Tibial nerve (tissue), 4 donors: ENCODE measurements at regions not wholly inside any gene's neighbourhood (a gene's known extent, or its start where the extent isn't known, plus 50 kb on each side); places are given as distances from the start of the nearest gene placed in this dataset.

Experiments
- DNase-seq, 2 donors: peaks; one replicate each; pipeline ENCODE4 v3.0.0-alpha.2; 2019; ENCODE audit warnings: low spot score in 2 of 2
- H3K27ac ChIP-seq, 4 donors: fragments of 200-600 bp; sonication (generic) in 3 of 4; one replicate each; pipeline ENCODE4 v1.5.1; 2017 to 2019; ENCODE audit warnings: mild to moderate bottlenecking in 1 of 4
- H3K27me3 ChIP-seq, 2 donors: fragments of 200-600 bp; sonication (generic) in 1 of 2; one replicate each; pipeline versions ENCODE4 v1.5.1 to v1.6.0; 2017 to 2019
- H3K36me3 ChIP-seq, 3 donors: fragments of 200-600 bp; sonication (generic); one replicate each; pipeline ENCODE4 v1.5.1; 2018 to 2019
- H3K4me1 ChIP-seq, 4 donors: fragments of 200-600 bp; sonication (generic) in 3 of 4; one replicate each; pipeline ENCODE4 v1.5.1; 2017 to 2019
- H3K4me3 ChIP-seq, 4 donors: fragments of 200-600 bp; sonication (generic) in 3 of 4; one replicate each; pipeline ENCODE4 v1.5.1; 2017 to 2019; ENCODE audit warnings: mild to moderate bottlenecking in 1 of 4, moderate library complexity in 1 of 4
- H3K9me3 ChIP-seq, 4 donors: fragments of 200-600 bp; sonication (generic) in 3 of 4; one replicate each; pipeline ENCODE4 v1.5.1; 2017 to 2019
- EP300 ChIP-seq, 2 donors: sonication (generic); formaldehyde crosslinking; IDR thresholded peaks; one replicate each; pipeline ENCODE4 v1.6.1; 2017; ENCODE audit warnings: antibody characterized with exemption in 2 of 2, mild to moderate bottlenecking in 1 of 2
- POLR2A ChIP-seq, 2 donors: fragments of 450-650 bp; IDR thresholded peaks; one replicate each; pipeline ENCODE4 v1.6.1; 2017; ENCODE audit warnings: antibody characterized with exemption in 2 of 2, mild to moderate bottlenecking in 2 of 2, moderate library complexity in 2 of 2
- WGBS, 2 donors: methylation state at CpG; one replicate each; pipeline ENCODE4 v1.1.5; 2018; 5-methylcytosine and 5-hydroxymethylcytosine counted together
- TF ChIP-seq, protein P1 (sequence below), 5 experiments: fragments of 200-600 bp in 3 of 5; fragments of 450-650 bp in 2 of 5; sonication (generic) in 3 of 5; IDR thresholded peaks; one replicate each; pipeline ENCODE4 v1.5.1; 2016 to 2019; ENCODE audit warnings: antibody characterized with exemption in 5 of 5, mild to moderate bottlenecking in 3 of 5, moderate library complexity in 2 of 5

DNA sequence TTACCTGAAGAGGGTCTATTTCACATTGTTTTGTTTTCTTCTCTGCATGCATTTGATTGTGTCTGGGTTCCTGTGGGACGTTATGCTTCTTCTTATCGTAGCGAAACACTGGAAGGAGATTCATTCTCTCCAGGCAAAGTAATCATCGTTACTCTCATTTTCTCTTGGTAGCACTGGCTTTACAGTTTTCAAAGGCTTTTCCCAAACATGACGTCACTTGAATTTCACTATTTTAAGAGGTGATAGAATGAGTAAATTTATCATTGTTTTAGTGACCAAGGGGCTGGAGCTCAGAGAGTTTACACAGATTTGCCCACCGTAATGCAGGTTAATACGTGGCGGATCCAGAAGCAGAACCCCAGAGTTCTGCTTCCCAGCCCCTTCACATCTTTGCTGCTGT is 391.4 kb downstream of the DCDC2C start:
- no peaks in the 10 kb centered on the region for H3K36me3 ChIP-seq
- H3K4me1 ChIP-seq = no peaks in the 10 kb centered on the region
- WGBS, 2 donors = 90 to 94% methylated on average over 8 of the region's 8 CpGs
- H3K27me3 ChIP-seq = no peaks in the 10 kb centered on the region
- H3K9me3 ChIP-seq = no peaks in the 10 kb centered on the region
- no peak for TF ChIP-seq POLR2A (IDR thresholded peaks at IDR 0.05)
- TF ChIP-seq, protein P1, sequence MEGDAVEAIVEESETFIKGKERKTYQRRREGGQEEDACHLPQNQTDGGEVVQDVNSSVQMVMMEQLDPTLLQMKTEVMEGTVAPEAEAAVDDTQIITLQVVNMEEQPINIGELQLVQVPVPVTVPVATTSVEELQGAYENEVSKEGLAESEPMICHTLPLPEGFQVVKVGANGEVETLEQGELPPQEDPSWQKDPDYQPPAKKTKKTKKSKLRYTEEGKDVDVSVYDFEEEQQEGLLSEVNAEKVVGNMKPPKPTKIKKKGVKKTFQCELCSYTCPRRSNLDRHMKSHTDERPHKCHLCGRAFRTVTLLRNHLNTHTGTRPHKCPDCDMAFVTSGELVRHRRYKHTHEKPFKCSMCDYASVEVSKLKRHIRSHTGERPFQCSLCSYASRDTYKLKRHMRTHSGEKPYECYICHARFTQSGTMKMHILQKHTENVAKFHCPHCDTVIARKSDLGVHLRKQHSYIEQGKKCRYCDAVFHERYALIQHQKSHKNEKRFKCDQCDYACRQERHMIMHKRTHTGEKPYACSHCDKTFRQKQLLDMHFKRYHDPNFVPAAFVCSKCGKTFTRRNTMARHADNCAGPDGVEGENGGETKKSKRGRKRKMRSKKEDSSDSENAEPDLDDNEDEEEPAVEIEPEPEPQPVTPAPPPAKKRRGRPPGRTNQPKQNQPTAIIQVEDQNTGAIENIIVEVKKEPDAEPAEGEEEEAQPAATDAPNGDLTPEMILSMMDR (IDR thresholded peaks at IDR 0.05) = no peak
- TF ChIP-seq EP300 (IDR thresholded peaks at IDR 0.05) = no peak
- H3K4me3 ChIP-seq = no peak overlapping the region
- DNase-seq = no peak
- H3K27ac ChIP-seq = no peak overlapping the region

DNA sequence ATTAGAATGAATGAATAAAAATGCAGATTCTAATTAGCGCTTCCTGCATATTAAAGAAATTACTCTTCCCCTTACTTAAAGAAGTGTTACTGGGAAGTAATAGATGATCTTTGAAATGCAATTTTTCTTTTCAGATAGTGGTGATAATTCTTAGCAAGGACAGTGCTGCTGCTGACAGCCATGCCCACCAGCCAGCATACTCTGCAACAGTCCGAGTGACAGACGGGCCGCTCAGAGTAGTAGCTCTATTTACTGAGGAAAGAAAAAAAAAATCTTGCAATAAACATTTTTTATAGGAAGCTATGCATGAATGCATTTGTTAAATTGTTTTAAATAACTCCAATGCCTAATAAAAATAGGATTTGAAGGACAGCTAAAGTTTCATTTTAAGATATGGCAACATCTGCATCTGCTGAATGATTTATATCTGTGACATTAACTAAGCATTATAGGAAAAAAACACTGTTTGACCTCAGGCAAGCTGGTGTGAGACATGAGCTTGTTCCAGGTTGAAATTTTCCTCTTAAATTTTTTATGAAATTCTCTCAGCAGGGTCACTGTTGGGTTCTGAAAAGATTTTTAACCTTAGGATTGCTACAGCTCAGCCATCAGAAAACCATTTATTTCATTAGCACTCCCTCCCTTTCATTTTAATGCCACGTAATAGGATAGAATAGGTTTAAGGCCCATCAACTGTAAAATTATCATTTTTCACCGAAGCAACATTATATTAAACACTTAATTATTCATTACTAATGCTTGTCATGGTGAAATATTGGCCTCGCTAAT is 393.8 kb downstream of the DCDC2C start:
- no peak for DNase-seq
- Histone ChIP-seq H3K36me3 (no peaks in the 10 kb centered on the region), H3K4me1 (no peaks in the 10 kb centered on the region), H3K27ac (no peak overlapping the region), H3K27me3 (no peaks in the 10 kb centered on the region), H3K9me3 (no peaks in the 10 kb centered on the region), H3K4me3 (no peak overlapping the region)
- whole genome bisulfite sequencing, 2 donors = 86 to 88% methylated on average over 7 of the region's 7 CpGs
- TF ChIP-seq POLR2A (IDR thresholded peaks at IDR 0.05) (no peak), EP300 (IDR thresholded peaks at IDR 0.05) (no peak)
- TF ChIP-seq, protein P1 (IDR thresholded peaks at IDR 0.05) = no peak

DNA sequence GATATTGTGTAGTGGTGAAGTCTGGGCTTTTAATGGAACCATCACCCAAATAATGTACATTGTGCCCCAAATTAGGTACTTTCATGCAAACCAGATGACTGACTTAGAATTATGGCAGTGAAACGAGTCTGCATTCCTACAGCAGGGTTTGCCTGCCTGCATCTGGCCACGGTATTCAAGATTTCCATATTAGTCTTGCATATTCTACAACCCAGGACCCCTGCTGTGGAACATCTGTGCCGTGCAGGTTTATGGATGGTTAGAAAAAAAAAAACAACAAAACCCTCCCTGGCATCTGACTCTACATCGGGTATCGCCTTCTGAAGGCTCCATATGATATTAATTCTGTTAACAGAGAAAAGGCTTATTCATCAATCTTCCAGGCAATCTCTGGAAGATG is 394.8 kb downstream of the DCDC2C start:
- no peak overlapping the region for H3K4me3 ChIP-seq
- no peaks in the 10 kb centered on the region for H3K27me3 ChIP-seq
- H3K4me1 ChIP-seq = no peaks in the 10 kb centered on the region
- H3K27ac ChIP-seq = no peak overlapping the region
- no peaks in the 10 kb centered on the region for H3K9me3 ChIP-seq
- TF ChIP-seq EP300 (IDR thresholded peaks at IDR 0.05) = no peak
- TF ChIP-seq POLR2A (IDR thresholded peaks at IDR 0.05) = no peak
- TF ChIP-seq, protein P1 (IDR thresholded peaks at IDR 0.05) = no peak
- DNase-seq = no peak
- 65 to 68% methylated on average over 5 of the region's 5 CpGs for WGBS, 2 donors
- no peaks in the 10 kb centered on the region for H3K36me3 ChIP-seq

DNA sequence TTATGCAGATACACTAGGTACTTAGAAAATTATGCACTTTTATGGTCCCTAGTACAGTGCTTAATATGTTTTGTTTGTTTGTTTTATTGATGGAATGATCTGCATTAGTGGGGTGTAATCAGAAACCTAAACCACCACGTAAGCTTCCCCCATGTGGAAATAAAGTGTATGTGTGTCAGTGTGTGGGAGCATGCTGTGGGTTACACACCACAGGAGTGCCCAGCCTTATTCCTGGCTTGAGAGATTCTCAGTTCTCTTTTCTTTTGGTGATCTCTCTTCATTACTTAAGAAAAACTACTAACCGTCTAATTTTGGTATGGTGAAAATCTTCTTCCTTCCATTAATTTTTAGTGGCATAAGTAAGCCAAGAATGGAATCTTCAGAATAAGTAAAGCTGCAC is 398.6 kb downstream of the DCDC2C start:
- TF ChIP-seq POLR2A (IDR thresholded peaks at IDR 0.05) (no peak), EP300 (IDR thresholded peaks at IDR 0.05) (no peak)
- TF ChIP-seq, protein P1 (IDR thresholded peaks at IDR 0.05) = no peak
- Histone ChIP-seq H3K27me3 (no peaks in the 10 kb centered on the region), H3K27ac (no peak overlapping the region), H3K36me3 (no peaks in the 10 kb centered on the region), H3K4me1 (no peaks in the 10 kb centered on the region), H3K9me3 (no peaks in the 10 kb centered on the region), H3K4me3 (no peak overlapping the region)
- 77 to 79% methylated on average over 2 of the region's 2 CpGs for WGBS, 2 donors
- no peak for DNase-seq

DNA sequence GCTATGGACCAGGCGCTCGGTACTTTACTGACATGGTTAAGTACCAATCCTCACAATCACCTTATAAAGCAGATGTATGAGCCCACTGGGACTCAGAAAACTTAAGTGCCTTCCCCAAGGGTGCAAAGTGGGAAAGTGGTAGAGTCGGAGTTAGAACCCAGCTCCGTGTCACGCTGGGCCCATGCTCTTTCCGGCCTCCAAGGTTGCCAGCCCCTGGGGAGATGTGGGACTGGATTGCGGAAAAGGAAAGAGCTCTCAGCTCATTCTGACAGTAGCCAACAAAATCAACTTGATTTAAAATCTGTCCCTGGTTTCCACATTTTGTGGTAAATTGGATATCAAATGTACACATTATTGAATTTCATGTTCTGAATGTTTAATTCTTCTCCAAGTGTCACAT is 403.8 kb downstream of the DCDC2C start:
- DNase-seq = no peak
- H3K27me3 ChIP-seq = no peaks in the 10 kb centered on the region
- no peak for TF ChIP-seq EP300 (IDR thresholded peaks at IDR 0.05)
- TF ChIP-seq, protein P1 (IDR thresholded peaks at IDR 0.05) = no peak
- no peak for TF ChIP-seq POLR2A (IDR thresholded peaks at IDR 0.05)
- WGBS, 2 donors = 68 to 73% methylated on average over 7 of the region's 7 CpGs
- no peaks in the 10 kb centered on the region for H3K36me3 ChIP-seq
- H3K9me3 ChIP-seq = no peaks in the 10 kb centered on the region
- H3K4me3 ChIP-seq = no peak overlapping the region
- no peak overlapping the region for H3K27ac ChIP-seq
- no peaks in the 10 kb centered on the region for H3K4me1 ChIP-seq
